Fibroblast of mammary gland (primary cell): ENCODE measurements at regions not wholly inside any gene's neighbourhood (a gene's known extent, or its start where the extent isn't known, plus 50 kb on each side); places are given as distances from the start of the nearest gene placed in this dataset.

Experiments
- DNase-seq: peaks from one replicate; pipeline ENCODE4 v3.0.0-alpha.2; 2010; ENCODE audit warnings: low read depth
- H3K4me3 ChIP-seq: 2 replicates; pipeline ENCODE4 v1.5.1; 2011; ENCODE audit warnings: low read depth, mild to moderate bottlenecking, low read length, moderate library complexity; ENCODE audit not compliant: control insufficient read depth
- CTCF ChIP-seq: conservative IDR thresholded peaks from 2 replicates; pipeline ENCODE4 v1.5.1; 2011; ENCODE audit warnings: low read depth, low read length, inconsistent platforms; ENCODE audit not compliant: control insufficient read depth, insufficient read depth

- no peak for TF ChIP-seq CTCF
- DNase-seq = no peak
- no peak overlapping the region for H3K4me3 ChIP-seq
Measured at GRCh38 chr2:237027712-237028029, 58.0 kb upstream of the COPS8 start.

GRCh38 chr2:237030382-237030781 is 55.3 kb upstream of the COPS8 start:
- DNase-seq = no peak
- H3K4me3 ChIP-seq = no peak overlapping the region
- no peak for TF ChIP-seq CTCF

- TF ChIP-seq CTCF = no peak
- H3K4me3 ChIP-seq = no peak overlapping the region
- no peak for DNase-seq
Measured at GRCh38 chr2:237033536-237034060, 52.1 kb upstream of the COPS8 start.

- TF ChIP-seq CTCF = no peak
Measured at GRCh38 chr2:237035781-237036475, 49.8 kb upstream of the COPS8 start.

More at GRCh38 chr2:237035781-237036475, 49.8 kb upstream of the COPS8 start:
- DNase-seq = no peak
- no peak overlapping the region for H3K4me3 ChIP-seq
